A549 (cell line): ENCODE measurements at regions not wholly inside any gene's neighbourhood (a gene's known extent, or its start where the extent isn't known, plus 50 kb on each side); places are given as distances from the start of the nearest gene placed in this dataset.

Source experiments
- ATAC-seq, 2 experiments: fragments of 200-7000 bp in 1 of 2; fragments of >200 bp in 1 of 2; cut with Nextera tagmentation in 1 of 2; cut with Tn5 transposase in 1 of 2; 3 replicates each; pipeline versions ENCODE4 v1.8.0 to v1.9.1; 2018 to 2020; ENCODE audit warnings: mild to moderate bottlenecking in 1 of 2, moderate library complexity in 1 of 2
- CTCF ChIA-PET: fragments of 300-600 bp; sonication (Branson Sonifier 250); formaldehyde crosslinking; extraction: SDS; loops from one replicate; lab custom pipeline; 2021; ENCODE audit warnings: antibody characterized with exemption, inconsistent platforms; lab: Yijun Ruan, JAX
- POLR2A ChIA-PET: fragments of 350-600 bp; formaldehyde crosslinking; extraction: SDS; loops from one replicate; lab custom pipeline; 2021; ENCODE audit warnings: antibody characterized with exemption, inconsistent platforms; lab: Yijun Ruan, JAX
- DNase-seq, 2 experiments: peaks; one replicate each; pipeline versions ENCODE4 v3.0.0 to v3.0.0-alpha.2; 2011 to 2016; ENCODE audit warnings: low read depth in 1 of 2, low spot score in 1 of 2
- FAIRE-seq: peaks from 2 replicates; lab custom pipeline; 2011; peaks lifted over from hg19 to GRCh38; lab: Jason Lieb, UNC
- H3K27ac ChIP-seq, 2 experiments: fragments of >200 bp; sonication (Bioruptor Twin); formaldehyde crosslinking; 3 replicates each; pipeline ENCODE4 v1.5.1; 2016 to 2017
- H3K4me1 ChIP-seq: fragments of >200 bp; sonication (Bioruptor Twin); formaldehyde crosslinking; 3 replicates; pipeline ENCODE4 v1.6.1; 2016
- H3K4me2 ChIP-seq: fragments of >200 bp; sonication (Bioruptor Twin); formaldehyde crosslinking; 3 replicates; pipeline ENCODE4 v1.6.1; 2016
- H3K4me3 ChIP-seq: fragments of >200 bp; sonication (Bioruptor Twin); formaldehyde crosslinking; 3 replicates; pipeline ENCODE4 v1.5.1; 2016
- H3K9me3 ChIP-seq: fragments of >200 bp; sonication (Bioruptor Twin); formaldehyde crosslinking; 3 replicates; pipeline ENCODE4 v1.6.1; 2016
- CBX2 ChIP-seq: fragments of 200-600 bp; sonication (generic); IDR thresholded peaks from 2 replicates; pipeline ENCODE4 v1.6.1; 2016; ENCODE audit warnings: low read depth, mild to moderate bottlenecking, borderline replicate concordance
- EHMT2 ChIP-seq: fragments of 200-600 bp; sonication (generic); IDR thresholded peaks from 2 replicates; pipeline ENCODE4 v1.6.1; 2016; ENCODE audit warnings: antibody characterized with exemption, low read depth, mild to moderate bottlenecking, moderate library complexity
- EP300 ChIP-seq, 2 experiments: fragments of >200 bp; sonication (Bioruptor Twin); formaldehyde crosslinking; IDR thresholded peaks; 2 replicates in 1 of 2; 3 replicates in 1 of 2; pipeline ENCODE4 v1.6.1; 2016 to 2017
- FOXS1 ChIP-seq: fragments of 250-450 bp; sonication (Bioruptor Pico); IDR thresholded peaks from 2 replicates; pipeline ENCODE4 v1.5.0; 2020; ENCODE audit warnings: mild to moderate bottlenecking, moderate library complexity
- GATA3 ChIP-seq: IDR thresholded peaks from 2 replicates; pipeline ENCODE4 v1.6.1; 2012; ENCODE audit warnings: borderline replicate concordance
- HDAC2 ChIP-seq: fragments of 200-600 bp; sonication (generic); IDR thresholded peaks from 2 replicates; pipeline ENCODE4 v1.6.1; 2016
- HEYL ChIP-seq: fragments of 250-450 bp; sonication (Bioruptor Pico); IDR thresholded peaks from 2 replicates; pipeline ENCODE4 v1.8.0; 2021; ENCODE audit warnings: mild to moderate bottlenecking, moderate library complexity
- HOXA7 ChIP-seq: fragments of 250-450 bp; sonication (Bioruptor Pico); IDR thresholded peaks from 2 replicates; pipeline ENCODE4 v1.5.0; 2020; ENCODE audit warnings: mild to moderate bottlenecking, moderate library complexity
- HOXB13 ChIP-seq: fragments of 250-450 bp; sonication (Bioruptor Pico); IDR thresholded peaks from 2 replicates; pipeline ENCODE4 v1.5.0; 2020; ENCODE audit warnings: low read depth, mild to moderate bottlenecking, moderate library complexity
- HOXB5 ChIP-seq: fragments of 250-450 bp; sonication (Bioruptor Pico); IDR thresholded peaks from 2 replicates; pipeline ENCODE4 v1.5.0; 2020; ENCODE audit warnings: mild to moderate bottlenecking, moderate library complexity
- JUN ChIP-seq, 2 experiments: fragments of >200 bp; sonication (Bioruptor Twin); formaldehyde crosslinking; IDR thresholded peaks; 2 replicates in 1 of 2; 3 replicates in 1 of 2; pipeline ENCODE4 v1.6.1; 2016 to 2017
- MAZ ChIP-seq: fragments of 150-350 bp; IDR thresholded peaks from 2 replicates; pipeline ENCODE4 v1.6.1; 2014; ENCODE audit warnings: antibody characterized with exemption, low read depth, low read length, borderline replicate concordance
- MYC ChIP-seq: IDR thresholded peaks from 2 replicates; pipeline ENCODE4 v1.6.1; 2012; ENCODE audit warnings: mild to moderate bottlenecking, inconsistent platforms, low read length, improper control_type of control experiment, borderline replicate concordance
- NR3C1 ChIP-seq: fragments of >200 bp; sonication (Bioruptor Twin); formaldehyde crosslinking; IDR thresholded peaks from 3 replicates; pipeline ENCODE4 v1.6.1; 2017
- PHF8 ChIP-seq: fragments of 200-600 bp; sonication (generic); IDR thresholded peaks from 2 replicates; pipeline ENCODE4 v1.6.1; 2016; ENCODE audit warnings: low read depth, mild to moderate bottlenecking, antibody characterized with exemption, moderate library complexity, borderline replicate concordance
- POLR2A ChIP-seq: IDR thresholded peaks from 2 replicates; pipeline ENCODE4 v1.6.1; 2012; ENCODE audit warnings: mild to moderate bottlenecking, low read length
- POLR2AphosphoS2 ChIP-seq: conservative IDR thresholded peaks from 2 replicates; pipeline ENCODE4 v1.6.1; 2012; ENCODE audit warnings: low read length, improper control_type of control experiment, inconsistent platforms
- RAD21 ChIP-seq, 2 experiments: fragments of >200 bp in 1 of 2; sonication (Bioruptor Twin) in 1 of 2; formaldehyde crosslinking in 1 of 2; IDR thresholded peaks in 1 of 2; conservative IDR thresholded peaks in 1 of 2; 2 replicates in 1 of 2; 3 replicates in 1 of 2; pipeline ENCODE4 v1.6.1; 2012 to 2018; ENCODE audit warnings: inconsistent platforms in 1 of 2
- RARB ChIP-seq: fragments of 250-450 bp; sonication (Bioruptor Pico); IDR thresholded peaks from 2 replicates; pipeline ENCODE4 v1.8.0; 2021; ENCODE audit warnings: mild to moderate bottlenecking, moderate library complexity
- RFX5 ChIP-seq: fragments of 450-650 bp; IDR thresholded peaks from 2 replicates; pipeline ENCODE4 v1.7.1; 2014; ENCODE audit warnings: antibody characterized with exemption, mild to moderate bottlenecking, moderate library complexity
- TP53 ChIP-seq: fragments of 250-450 bp; sonication (Bioruptor Pico); IDR thresholded peaks from 2 replicates; pipeline ENCODE4 v1.5.0; 2021; ENCODE audit warnings: mild to moderate bottlenecking, moderate library complexity
- ZSCAN20 ChIP-seq: fragments of 250-450 bp; sonication (Bioruptor Pico); IDR thresholded peaks from 2 replicates; pipeline ENCODE4 v1.8.0; 2022; ENCODE audit warnings: mild to moderate bottlenecking, moderate library complexity
- WGBS: methylation state at CpG from one replicate; pipeline ENCODE4 v1.1.6; 2017; ENCODE audit errors: missing lambda C conversion rate; 5-methylcytosine and 5-hydroxymethylcytosine counted together
- TF ChIP-seq, protein P1 (sequence below): fragments of 450-650 bp; IDR thresholded peaks from 2 replicates; pipeline ENCODE4 v1.6.1; 2014; ENCODE audit warnings: antibody characterized with exemption
- TF ChIP-seq, protein P2 (sequence below): fragments of 150-350 bp; IDR thresholded peaks from 2 replicates; pipeline ENCODE4 v1.6.1; 2014; ENCODE audit warnings: low read depth, mild to moderate bottlenecking, low read length
- TF ChIP-seq, protein P3 (sequence below): IDR thresholded peaks from 2 replicates; pipeline ENCODE4 v1.6.1; 2012
- TF ChIP-seq, protein P4 (sequence below): fragments of >200 bp; sonication (Bioruptor Twin); formaldehyde crosslinking; IDR thresholded peaks from 3 replicates; pipeline ENCODE4 v1.6.1; 2016

DNA sequence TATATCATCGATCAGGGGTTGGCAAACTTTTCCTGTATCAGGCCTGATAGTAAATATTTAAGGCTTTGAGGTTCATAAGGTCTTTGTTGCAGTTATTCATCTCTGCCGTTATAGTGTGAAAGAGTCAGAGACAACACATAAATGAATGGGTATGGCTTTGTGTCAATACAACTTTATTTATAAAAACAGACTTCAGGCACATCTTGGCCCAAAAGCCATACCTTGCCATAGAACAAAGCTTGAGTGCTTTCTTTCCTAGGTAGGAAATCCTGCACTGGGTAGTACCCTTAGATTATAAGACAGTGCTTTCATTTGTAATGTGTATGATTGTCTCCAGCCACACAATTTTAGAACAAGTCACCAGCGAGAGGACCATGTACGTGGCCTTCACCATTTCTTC is 58.9 kb upstream of the MAGI1 start:
- CTCF ChIA-PET: no interaction called here
- Histone ChIP-seq H3K4me1 (no peaks in the 10 kb centered on the region), H3K4me2 (no peak overlapping the region), H3K4me3 (no peak overlapping the region), H3K9me3 (peaks cover 2% of the 10 kb centered on the region; the same call in 1 of the 3 replicates), H3K27ac (no peak overlapping the region)
- POLR2A ChIA-PET: no interaction called here
- 67% methylated on average over 4 of the region's 4 CpGs for WGBS
- ATAC-seq (no peak), DNase-seq (no peak), FAIRE-seq (no peak)
- TF ChIP-seq NR3C1 (no peak), ZSCAN20 (CRISPR knock-in tag) (no peak), PHF8 (no peak), HDAC2 (no peak), HOXA7 (CRISPR knock-in tag) (no peak), HOXB13 (no peak), HEYL (CRISPR knock-in tag) (no peak), CBX2 (no peak)

DNA sequence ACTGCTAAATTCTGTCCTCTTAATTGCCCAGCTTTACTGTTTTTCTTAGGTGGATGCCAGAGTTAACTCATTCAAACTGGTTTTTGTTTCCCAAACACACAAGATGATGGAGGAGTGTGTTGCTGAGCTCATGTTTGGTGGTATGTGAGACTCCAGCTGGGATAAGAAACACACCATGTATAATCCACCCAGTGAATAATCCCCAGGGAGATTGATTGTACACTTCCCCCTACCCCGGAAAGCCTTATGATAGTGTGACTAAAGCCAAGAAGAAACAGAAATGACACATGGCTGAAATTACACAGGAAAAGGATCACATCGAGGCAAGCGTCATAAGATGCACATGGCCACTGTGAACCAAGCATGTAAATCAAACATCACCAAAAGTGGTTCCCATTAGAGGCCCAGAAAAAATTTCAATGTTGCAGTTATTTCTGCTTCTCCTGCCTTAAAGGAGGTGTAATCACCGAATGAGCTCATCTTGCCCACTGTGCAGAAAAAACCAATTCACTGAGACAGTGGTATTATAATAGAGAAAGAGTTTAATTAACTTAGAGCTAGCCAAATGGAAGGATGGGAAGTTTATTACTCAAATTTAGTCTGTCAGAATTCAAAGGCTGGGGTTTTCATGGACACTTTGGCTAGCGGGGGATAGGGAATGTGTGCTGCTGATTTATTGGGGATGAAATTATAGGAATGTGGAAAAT is 56.7 kb upstream of the MAGI1 start:
- no peak for ATAC-seq
- H3K4me1 ChIP-seq: no peaks in the 10 kb centered on the region
- DNase-seq: no peak
- TF ChIP-seq POLR2A: no peak
- TF ChIP-seq ZSCAN20 (CRISPR knock-in tag): no peak
- no peak for TF ChIP-seq JUN (IDR thresholded peaks at IDR 0.05)
- TF ChIP-seq, protein P1, sequence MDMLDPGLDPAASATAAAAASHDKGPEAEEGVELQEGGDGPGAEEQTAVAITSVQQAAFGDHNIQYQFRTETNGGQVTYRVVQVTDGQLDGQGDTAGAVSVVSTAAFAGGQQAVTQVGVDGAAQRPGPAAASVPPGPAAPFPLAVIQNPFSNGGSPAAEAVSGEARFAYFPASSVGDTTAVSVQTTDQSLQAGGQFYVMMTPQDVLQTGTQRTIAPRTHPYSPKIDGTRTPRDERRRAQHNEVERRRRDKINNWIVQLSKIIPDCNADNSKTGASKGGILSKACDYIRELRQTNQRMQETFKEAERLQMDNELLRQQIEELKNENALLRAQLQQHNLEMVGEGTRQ: no peak
- no peak for TF ChIP-seq RFX5
- TF ChIP-seq, all 56 proteins: peak for 0
- Histone ChIP-seq H3K27ac (no peak overlapping the region), H3K4me2 (no peak overlapping the region), H3K9me3 (peaks cover 2% of the 10 kb centered on the region; the same call in 1 of the 3 replicates), H3K4me3 (no peak overlapping the region)
- ChIA-PET CTCF (no interaction called here), POLR2A (no interaction called here)
- no peak for FAIRE-seq
- WGBS: 77% methylated on average over 5 of the region's 5 CpGs

DNA sequence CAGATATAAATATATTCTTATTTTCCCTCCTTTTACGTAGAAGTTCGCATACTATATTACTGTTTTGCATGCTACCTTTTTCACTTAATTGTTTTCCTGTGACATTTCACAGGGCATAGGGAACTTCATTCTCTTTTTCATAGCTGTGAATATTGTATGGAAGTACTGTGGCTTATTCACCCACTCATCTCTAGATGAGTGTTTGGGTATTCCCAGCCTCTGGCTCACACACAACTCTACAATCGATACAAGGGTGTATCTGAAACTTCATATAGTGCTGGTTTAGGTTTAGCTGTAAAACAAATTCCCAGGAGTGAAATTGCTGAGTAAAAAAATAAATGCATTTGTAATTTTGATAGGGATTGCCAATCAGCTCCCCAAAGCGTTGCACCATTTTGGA is 55.3 kb upstream of the MAGI1 start:
- no peak overlapping the region for H3K4me2 ChIP-seq
- CTCF ChIA-PET: no interaction called here
- H3K27ac ChIP-seq: no peak overlapping the region
- FAIRE-seq: no peak
- H3K9me3 ChIP-seq: peaks cover 2% of the 10 kb centered on the region; the same call in 1 of the 3 replicates
- no peak for ATAC-seq
- DNase-seq: no peak
- WGBS: 77% methylated on average over 4 of the region's 4 CpGs
- TF ChIP-seq POLR2AphosphoS2 (no peak), RAD21 (conservative IDR thresholded peaks at IDR 0.05 in 1 of 2, IDR thresholded peaks at IDR 0.05 in 1 of 2) (no peak), HDAC2 (no peak), MAZ (no peak), MYC (no peak), NR3C1 (no peak), EP300 (IDR thresholded peaks at IDR 0.05) (no peak), POLR2A (no peak), GATA3 (no peak), FOXS1 (CRISPR knock-in tag) (no peak), HOXB5 (no peak), TP53 (CRISPR knock-in tag) (no peak), EHMT2 (no peak), CBX2 (no peak), RARB (CRISPR knock-in tag) (no peak)
- TF ChIP-seq, protein P2, sequence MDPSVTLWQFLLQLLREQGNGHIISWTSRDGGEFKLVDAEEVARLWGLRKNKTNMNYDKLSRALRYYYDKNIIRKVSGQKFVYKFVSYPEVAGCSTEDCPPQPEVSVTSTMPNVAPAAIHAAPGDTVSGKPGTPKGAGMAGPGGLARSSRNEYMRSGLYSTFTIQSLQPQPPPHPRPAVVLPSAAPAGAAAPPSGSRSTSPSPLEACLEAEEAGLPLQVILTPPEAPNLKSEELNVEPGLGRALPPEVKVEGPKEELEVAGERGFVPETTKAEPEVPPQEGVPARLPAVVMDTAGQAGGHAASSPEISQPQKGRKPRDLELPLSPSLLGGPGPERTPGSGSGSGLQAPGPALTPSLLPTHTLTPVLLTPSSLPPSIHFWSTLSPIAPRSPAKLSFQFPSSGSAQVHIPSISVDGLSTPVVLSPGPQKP: no peak
- TF ChIP-seq, protein P3, sequence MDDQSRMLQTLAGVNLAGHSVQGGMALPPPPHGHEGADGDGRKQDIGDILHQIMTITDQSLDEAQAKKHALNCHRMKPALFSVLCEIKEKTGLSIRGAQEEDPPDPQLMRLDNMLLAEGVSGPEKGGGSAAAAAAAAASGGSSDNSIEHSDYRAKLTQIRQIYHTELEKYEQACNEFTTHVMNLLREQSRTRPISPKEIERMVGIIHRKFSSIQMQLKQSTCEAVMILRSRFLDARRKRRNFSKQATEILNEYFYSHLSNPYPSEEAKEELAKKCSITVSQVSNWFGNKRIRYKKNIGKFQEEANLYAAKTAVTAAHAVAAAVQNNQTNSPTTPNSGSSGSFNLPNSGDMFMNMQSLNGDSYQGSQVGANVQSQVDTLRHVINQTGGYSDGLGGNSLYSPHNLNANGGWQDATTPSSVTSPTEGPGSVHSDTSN: no peak
- TF ChIP-seq, protein P4, sequence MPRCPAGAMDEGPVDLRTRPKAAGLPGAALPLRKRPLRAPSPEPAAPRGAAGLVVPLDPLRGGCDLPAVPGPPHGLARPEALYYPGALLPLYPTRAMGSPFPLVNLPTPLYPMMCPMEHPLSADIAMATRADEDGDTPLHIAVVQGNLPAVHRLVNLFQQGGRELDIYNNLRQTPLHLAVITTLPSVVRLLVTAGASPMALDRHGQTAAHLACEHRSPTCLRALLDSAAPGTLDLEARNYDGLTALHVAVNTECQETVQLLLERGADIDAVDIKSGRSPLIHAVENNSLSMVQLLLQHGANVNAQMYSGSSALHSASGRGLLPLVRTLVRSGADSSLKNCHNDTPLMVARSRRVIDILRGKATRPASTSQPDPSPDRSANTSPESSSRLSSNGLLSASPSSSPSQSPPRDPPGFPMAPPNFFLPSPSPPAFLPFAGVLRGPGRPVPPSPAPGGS: no peak
- TF ChIP-seq, protein P1: no peak
- no peaks in the 10 kb centered on the region for H3K4me1 ChIP-seq
- no peak overlapping the region for H3K4me3 ChIP-seq
- POLR2A ChIA-PET: no interaction called here
